K562 (cell line): ENCODE measurements at regions not wholly inside any gene's neighbourhood (a gene's known extent, or its start where the extent isn't known, plus 50 kb on each side); places are given as distances from the start of the nearest gene placed in this dataset.

Source experiments
- IRF2 ChIP-seq: sonication (generic); formaldehyde crosslinking; IDR thresholded peaks from 2 replicates; pipeline ENCODE4 v1.8.1; 2022; ENCODE audit warnings: mild to moderate bottlenecking, missing genetic modification reagents
- NFYB ChIP-seq: IDR thresholded peaks from 2 replicates; pipeline ENCODE4 v1.6.1; 2011; ENCODE audit warnings: mild to moderate bottlenecking, moderate library complexity; ENCODE audit not compliant: insufficient read length; ENCODE audit errors: extremely low read depth
- RBBP5 ChIP-seq: fragments of 200-600 bp; sonication (generic); IDR thresholded peaks from 2 replicates; pipeline ENCODE4 v1.6.1; 2012; ENCODE audit warnings: borderline replicate concordance, mild to moderate bottlenecking, low read length, control low read depth, inconsistent platforms; ENCODE audit not compliant: insufficient read depth, poor library complexity, severe bottlenecking
- SNIP1 ChIP-seq: fragments of 450-650 bp; IDR thresholded peaks from 2 replicates; pipeline ENCODE4 v1.7.1; 2017; ENCODE audit warnings: low read depth, mild to moderate bottlenecking
- ZNF507 ChIP-seq: conservative IDR thresholded peaks from 2 replicates; pipeline ENCODE4 v1.6.1; 2017; ENCODE audit warnings: missing genetic modification characterization, missing compliant biosample characterization
- TF ChIP-seq, protein P1 (sequence below): fragments of 250-450 bp; sonication (Bioruptor Pico); IDR thresholded peaks from 2 replicates; pipeline ENCODE4 v1.5.0; 2020; ENCODE audit warnings: mild to moderate bottlenecking
- TF ChIP-seq, protein P2 (sequence below): fragments of 450-650 bp; formaldehyde crosslinking; IDR thresholded peaks from 2 replicates; pipeline ENCODE4 v1.4.0; 2022; ENCODE audit warnings: missing genetic modification characterization
- TF ChIP-seq, protein P3 (sequence below): fragments of 450-650 bp; IDR thresholded peaks from 2 replicates; pipeline ENCODE4 v1.6.1; 2018; ENCODE audit not compliant: partially characterized antibody
- TF ChIP-seq, protein P4 (sequence below): sonication (generic); formaldehyde crosslinking; IDR thresholded peaks from 2 replicates; pipeline ENCODE4 v1.8.0; 2022; ENCODE audit warnings: missing genetic modification reagents, mild to moderate bottlenecking, moderate library complexity, borderline replicate concordance
- TF ChIP-seq, protein P5 (sequence below): fragments of 450-650 bp; formaldehyde crosslinking; IDR thresholded peaks from 2 replicates; pipeline ENCODE4 v1.4.0; 2022; ENCODE audit warnings: mild to moderate bottlenecking, moderate library complexity
- TF ChIP-seq, protein P6 (sequence below): fragments of 250-450 bp; sonication (Bioruptor Pico); IDR thresholded peaks from 2 replicates; pipeline ENCODE4 v1.9.0; 2021; ENCODE audit warnings: mild to moderate bottlenecking, inconsistent platforms

DNA sequence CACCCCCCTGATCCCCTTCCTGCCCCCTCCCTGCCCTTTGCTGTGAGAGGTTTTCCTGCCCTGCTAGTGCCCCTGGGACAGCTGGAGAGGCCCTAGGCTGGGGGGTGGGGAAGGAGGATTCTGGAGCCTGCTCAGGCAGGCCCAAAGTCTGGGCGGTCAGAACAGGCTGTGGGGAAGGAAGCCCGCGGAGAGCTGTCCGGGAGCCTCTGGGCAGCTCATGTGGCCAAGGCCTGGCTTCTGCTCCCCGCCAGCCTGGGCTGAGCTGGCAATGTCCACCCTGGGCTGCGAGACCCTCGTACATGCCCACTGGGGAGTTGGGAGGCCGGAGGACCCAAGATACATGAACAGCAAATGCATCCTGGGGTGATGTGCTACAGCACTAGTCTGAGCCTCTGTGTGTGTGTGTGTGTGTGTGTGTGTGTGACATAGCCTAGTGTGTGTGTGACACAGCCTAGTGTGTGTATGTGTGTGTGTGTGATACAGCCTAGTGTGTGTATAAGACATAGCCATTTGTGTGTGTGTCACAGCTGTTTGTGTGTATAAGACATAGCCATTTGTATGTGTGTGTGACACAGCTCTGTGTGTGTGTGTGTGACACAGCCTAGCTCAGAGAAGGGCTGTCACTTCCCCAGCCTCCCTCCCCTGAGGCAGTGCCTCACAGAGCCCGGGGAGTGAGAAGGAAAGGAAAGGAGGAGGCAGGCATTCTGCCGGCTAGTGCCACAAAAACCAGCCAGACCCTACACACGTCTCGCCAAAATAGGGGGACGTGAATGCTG is 201.4 kb upstream of the CIBAR2 start (continued):
- TF ChIP-seq, protein P1, sequence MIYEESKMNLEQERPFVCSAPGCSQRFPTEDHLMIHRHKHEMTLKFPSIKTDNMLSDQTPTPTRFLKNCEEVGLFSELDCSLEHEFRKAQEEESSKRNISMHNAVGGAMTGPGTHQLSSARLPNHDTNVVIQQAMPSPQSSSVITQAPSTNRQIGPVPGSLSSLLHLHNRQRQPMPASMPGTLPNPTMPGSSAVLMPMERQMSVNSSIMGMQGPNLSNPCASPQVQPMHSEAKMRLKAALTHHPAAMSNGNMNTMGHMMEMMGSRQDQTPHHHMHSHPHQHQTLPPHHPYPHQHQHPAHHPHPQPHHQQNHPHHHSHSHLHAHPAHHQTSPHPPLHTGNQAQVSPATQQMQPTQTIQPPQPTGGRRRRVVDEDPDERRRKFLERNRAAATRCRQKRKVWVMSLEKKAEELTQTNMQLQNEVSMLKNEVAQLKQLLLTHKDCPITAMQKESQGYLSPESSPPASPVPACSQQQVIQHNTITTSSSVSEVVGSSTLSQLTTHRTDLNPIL (CRISPR knock-in tag): no peak
- TF ChIP-seq RBBP5 (peak; percentile 3), NFYB (no peak), ZNF507 (no peak), SNIP1 (no peak), IRF2 (CRISPR knock-in tag) (no peak)
- TF ChIP-seq, protein P2, sequence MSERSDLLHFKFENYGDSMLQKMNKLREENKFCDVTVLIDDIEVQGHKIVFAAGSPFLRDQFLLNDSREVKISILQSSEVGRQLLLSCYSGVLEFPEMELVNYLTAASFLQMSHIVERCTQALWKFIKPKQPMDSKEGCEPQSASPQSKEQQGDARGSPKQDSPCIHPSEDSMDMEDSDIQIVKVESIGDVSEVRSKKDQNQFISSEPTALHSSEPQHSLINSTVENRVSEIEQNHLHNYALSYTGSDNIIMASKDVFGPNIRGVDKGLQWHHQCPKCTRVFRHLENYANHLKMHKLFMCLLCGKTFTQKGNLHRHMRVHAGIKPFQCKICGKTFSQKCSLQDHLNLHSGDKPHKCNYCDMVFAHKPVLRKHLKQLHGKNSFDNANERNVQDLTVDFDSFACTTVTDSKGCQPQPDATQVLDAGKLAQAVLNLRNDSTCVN (CRISPR knock-in tag): no peak
- TF ChIP-seq, protein P3, sequence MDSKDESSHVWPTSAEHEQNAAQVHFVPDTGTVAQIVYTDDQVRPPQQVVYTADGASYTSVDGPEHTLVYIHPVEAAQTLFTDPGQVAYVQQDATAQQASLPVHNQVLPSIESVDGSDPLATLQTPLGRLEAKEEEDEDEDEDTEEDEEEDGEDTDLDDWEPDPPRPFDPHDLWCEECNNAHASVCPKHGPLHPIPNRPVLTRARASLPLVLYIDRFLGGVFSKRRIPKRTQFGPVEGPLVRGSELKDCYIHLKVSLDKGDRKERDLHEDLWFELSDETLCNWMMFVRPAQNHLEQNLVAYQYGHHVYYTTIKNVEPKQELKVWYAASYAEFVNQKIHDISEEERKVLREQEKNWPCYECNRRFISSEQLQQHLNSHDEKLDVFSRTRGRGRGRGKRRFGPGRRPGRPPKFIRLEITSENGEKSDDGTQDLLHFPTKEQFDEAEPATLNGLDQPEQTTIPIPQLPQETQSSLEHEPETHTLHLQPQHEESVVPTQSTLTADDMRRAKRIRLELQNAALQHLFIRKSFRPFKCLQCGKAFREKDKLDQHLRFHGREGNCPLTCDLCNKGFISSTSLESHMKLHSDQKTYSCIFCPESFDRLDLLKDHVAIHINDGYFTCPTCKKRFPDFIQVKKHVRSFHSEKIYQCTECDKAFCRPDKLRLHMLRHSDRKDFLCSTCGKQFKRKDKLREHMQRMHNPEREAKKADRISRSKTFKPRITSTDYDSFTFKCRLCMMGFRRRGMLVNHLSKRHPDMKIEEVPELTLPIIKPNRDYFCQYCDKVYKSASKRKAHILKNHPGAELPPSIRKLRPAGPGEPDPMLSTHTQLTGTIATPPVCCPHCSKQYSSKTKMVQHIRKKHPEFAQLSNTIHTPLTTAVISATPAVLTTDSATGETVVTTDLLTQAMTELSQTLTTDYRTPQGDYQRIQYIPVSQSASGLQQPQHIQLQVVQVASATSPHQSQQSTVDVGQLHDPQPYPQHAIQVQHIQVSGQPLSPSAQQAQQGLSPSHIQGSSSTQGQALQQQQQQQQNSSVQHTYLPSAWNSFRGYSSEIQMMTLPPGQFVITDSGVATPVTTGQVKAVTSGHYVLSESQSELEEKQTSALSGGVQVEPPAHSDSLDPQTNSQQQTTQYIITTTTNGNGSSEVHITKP: no peak
- TF ChIP-seq, protein P4, sequence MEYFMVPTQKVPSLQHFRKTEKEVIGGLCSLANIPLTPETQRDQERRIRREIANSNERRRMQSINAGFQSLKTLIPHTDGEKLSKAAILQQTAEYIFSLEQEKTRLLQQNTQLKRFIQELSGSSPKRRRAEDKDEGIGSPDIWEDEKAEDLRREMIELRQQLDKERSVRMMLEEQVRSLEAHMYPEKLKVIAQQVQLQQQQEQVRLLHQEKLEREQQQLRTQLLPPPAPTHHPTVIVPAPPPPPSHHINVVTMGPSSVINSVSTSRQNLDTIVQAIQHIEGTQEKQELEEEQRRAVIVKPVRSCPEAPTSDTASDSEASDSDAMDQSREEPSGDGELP: no peak
- TF ChIP-seq, protein P5, sequence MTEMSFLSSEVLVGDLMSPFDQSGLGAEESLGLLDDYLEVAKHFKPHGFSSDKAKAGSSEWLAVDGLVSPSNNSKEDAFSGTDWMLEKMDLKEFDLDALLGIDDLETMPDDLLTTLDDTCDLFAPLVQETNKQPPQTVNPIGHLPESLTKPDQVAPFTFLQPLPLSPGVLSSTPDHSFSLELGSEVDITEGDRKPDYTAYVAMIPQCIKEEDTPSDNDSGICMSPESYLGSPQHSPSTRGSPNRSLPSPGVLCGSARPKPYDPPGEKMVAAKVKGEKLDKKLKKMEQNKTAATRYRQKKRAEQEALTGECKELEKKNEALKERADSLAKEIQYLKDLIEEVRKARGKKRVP (CRISPR knock-in tag): no peak
- TF ChIP-seq, protein P6, sequence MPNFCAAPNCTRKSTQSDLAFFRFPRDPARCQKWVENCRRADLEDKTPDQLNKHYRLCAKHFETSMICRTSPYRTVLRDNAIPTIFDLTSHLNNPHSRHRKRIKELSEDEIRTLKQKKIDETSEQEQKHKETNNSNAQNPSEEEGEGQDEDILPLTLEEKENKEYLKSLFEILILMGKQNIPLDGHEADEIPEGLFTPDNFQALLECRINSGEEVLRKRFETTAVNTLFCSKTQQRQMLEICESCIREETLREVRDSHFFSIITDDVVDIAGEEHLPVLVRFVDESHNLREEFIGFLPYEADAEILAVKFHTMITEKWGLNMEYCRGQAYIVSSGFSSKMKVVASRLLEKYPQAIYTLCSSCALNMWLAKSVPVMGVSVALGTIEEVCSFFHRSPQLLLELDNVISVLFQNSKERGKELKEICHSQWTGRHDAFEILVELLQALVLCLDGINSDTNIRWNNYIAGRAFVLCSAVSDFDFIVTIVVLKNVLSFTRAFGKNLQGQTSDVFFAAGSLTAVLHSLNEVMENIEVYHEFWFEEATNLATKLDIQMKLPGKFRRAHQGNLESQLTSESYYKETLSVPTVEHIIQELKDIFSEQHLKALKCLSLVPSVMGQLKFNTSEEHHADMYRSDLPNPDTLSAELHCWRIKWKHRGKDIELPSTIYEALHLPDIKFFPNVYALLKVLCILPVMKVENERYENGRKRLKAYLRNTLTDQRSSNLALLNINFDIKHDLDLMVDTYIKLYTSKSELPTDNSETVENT: 0 out of 2 replicates have a peak, but pooled peaks have one; percentile 12
- TF ChIP-seq, all 486 proteins: peak for 3
